NB4 (cell line): ENCODE measurements at regions not wholly inside any gene's neighbourhood (a gene's known extent, or its start where the extent isn't known, plus 50 kb on each side); places are given as distances from the start of the nearest gene placed in this dataset.

Experiments
- DNase-seq: peaks from one replicate; pipeline ENCODE4 v3.0.0; 2010; ENCODE audit warnings: low read depth
- H3K4me3 ChIP-seq: one replicate; pipeline ENCODE4 v1.5.1; 2011; ENCODE audit warnings: mild to moderate bottlenecking, low read depth, low read length, moderate library complexity
- CTCF ChIP-seq: IDR thresholded peaks from one replicate; pipeline ENCODE4 v1.5.1; 2012; ENCODE audit warnings: low read depth, low read length
- MAX ChIP-seq: IDR thresholded peaks from 2 replicates; pipeline ENCODE4 v1.6.1; 2011; ENCODE audit warnings: low read depth, low read length
- MYC ChIP-seq: IDR thresholded peaks from 2 replicates; pipeline ENCODE4 v1.6.1; 2011; ENCODE audit warnings: low read depth, low read length
- POLR2A ChIP-seq: IDR thresholded peaks from 2 replicates; pipeline ENCODE4 v1.6.1; 2011; ENCODE audit warnings: mild to moderate bottlenecking; ENCODE audit not compliant: insufficient read length; ENCODE audit errors: extremely low read depth

- H3K4me3 ChIP-seq: no peak overlapping the region
- TF ChIP-seq POLR2A (no peak), MAX (no peak), MYC (no peak), CTCF (no peak)
- no peak for DNase-seq
Measured at GRCh38 chr5:125703616-125704015, 719.6 kb upstream of the GRAMD2B start.

GRCh38 chr5:125704888-125705287 is 718.3 kb upstream of the GRAMD2B start:
- no peak for TF ChIP-seq POLR2A
- no peak for TF ChIP-seq MYC
- TF ChIP-seq CTCF: no peak
- no peak for TF ChIP-seq MAX
- H3K4me3 ChIP-seq: no peak overlapping the region
- no peak for DNase-seq

- TF ChIP-seq CTCF: no peak
- no peak for TF ChIP-seq MYC
- H3K4me3 ChIP-seq: no peak overlapping the region
- no peak for DNase-seq
Measured at GRCh38 chr5:125708583-125708982, 714.6 kb upstream of the GRAMD2B start.

GRCh38 chr5:125710745-125711144 is 712.5 kb upstream of the GRAMD2B start:
- no peak overlapping the region for H3K4me3 ChIP-seq
- TF ChIP-seq CTCF (no peak), MYC (no peak), POLR2A (no peak), MAX (no peak)
- no peak for DNase-seq

GRCh38 chr5:125712397-125712796 is 710.8 kb upstream of the GRAMD2B start:
- no peak overlapping the region for H3K4me3 ChIP-seq
- no peak for TF ChIP-seq MAX
- TF ChIP-seq MYC: no peak
- no peak for TF ChIP-seq CTCF
- no peak for TF ChIP-seq POLR2A
- DNase-seq: no peak

GRCh38 chr5:125713109-125713805 is 710.0 kb upstream of the GRAMD2B start:
- no peak for DNase-seq
- TF ChIP-seq MYC (no peak), MAX (no peak), CTCF (no peak), POLR2A (no peak)
- no peak overlapping the region for H3K4me3 ChIP-seq
